BLaER1 treated with 17β-estradiol and CSF1 and Interleukin-3, amounts not matched to agents 10 nM and 100 nM (cell line): ENCODE measurements at regions not wholly inside any gene's neighbourhood (a gene's known extent, or its start where the extent isn't known, plus 50 kb on each side); places are given as distances from the start of the nearest gene placed in this dataset.

ENCODE experiments used
- H3K27ac ChIP-seq, 11 experiments: shearing (Covaris generic); formaldehyde crosslinking; 2 replicates each; pipeline ENCODE4 v1.8.1; 2022
- H3K27me3 ChIP-seq, 11 experiments: shearing (Covaris generic); formaldehyde crosslinking; 2 replicates each; pipeline ENCODE4 v1.8.1; 2022
- H3K36me3 ChIP-seq, 11 experiments: shearing (Covaris generic); formaldehyde crosslinking; 2 replicates each; pipeline ENCODE4 v1.8.1; 2022
- H3K4me1 ChIP-seq, 10 experiments: shearing (Covaris generic); formaldehyde crosslinking; 2 replicates each; pipeline ENCODE4 v1.8.1; 2022
- H3K4me2 ChIP-seq, 11 experiments: shearing (Covaris generic); formaldehyde crosslinking; 2 replicates each; pipeline ENCODE4 v1.8.1; 2022
- H3K4me3 ChIP-seq, 10 experiments: shearing (Covaris generic); formaldehyde crosslinking; 2 replicates each; pipeline ENCODE4 v1.8.1; 2022
- H3K9ac ChIP-seq, 11 experiments: shearing (Covaris generic); formaldehyde crosslinking; 2 replicates each; pipeline ENCODE4 v1.8.1; 2022
- H3K9me3 ChIP-seq, 11 experiments: shearing (Covaris generic); formaldehyde crosslinking; replicated peaks in 1 of 11; 2 replicates each; pipeline ENCODE4 v1.8.1; 2022
- H4K20me1 ChIP-seq, 11 experiments: shearing (Covaris generic); formaldehyde crosslinking; 2 replicates each; pipeline ENCODE4 v1.8.1; 2022
- Cebpa-rat ChIP-seq, 11 experiments: shearing (Covaris generic); IDR thresholded peaks; 2 replicates each; pipeline ENCODE4 v1.8.1; 2022

GRCh38 chr1:78224861-78225552, 179.2 kb downstream of the GIPC2 start:
- no peaks in the 10 kb centered on the region for H3K4me1 ChIP-seq
- H3K36me3 ChIP-seq, result no peaks in the 10 kb centered on the region
- H3K4me2 ChIP-seq, result no peak overlapping the region
- no peaks in the 10 kb centered on the region for H3K27me3 ChIP-seq
- no peak overlapping the region for H3K27ac ChIP-seq
- no peak overlapping the region for H3K4me3 ChIP-seq
- peaks cover 9 to 19% (median 13%) of the 10 kb centered on the region in 11 experiments; a peak in 20 of 22 replicates for H3K9me3 ChIP-seq
- TF ChIP-seq Cebpa-rat (IDR thresholded peaks at IDR 0.05), result no peak
- no peaks in the 10 kb centered on the region for H4K20me1 ChIP-seq
- H3K9ac ChIP-seq, result no peak overlapping the region

GRCh38 chr1:78226784-78227183, 181.0 kb downstream of the GIPC2 start:
- no peaks in the 10 kb centered on the region for H3K4me1 ChIP-seq
- H3K9ac ChIP-seq, result no peak overlapping the region
- no peak for TF ChIP-seq Cebpa-rat (IDR thresholded peaks at IDR 0.05)
- peaks cover 9 to 19% (median 13%) of the 10 kb centered on the region in 11 experiments; a peak in 20 of 22 replicates for H3K9me3 ChIP-seq
- no peaks in the 10 kb centered on the region for H4K20me1 ChIP-seq
- no peak overlapping the region for H3K4me3 ChIP-seq
- no peaks in the 10 kb centered on the region for H3K36me3 ChIP-seq
- no peak overlapping the region for H3K4me2 ChIP-seq
- no peaks in the 10 kb centered on the region for H3K27me3 ChIP-seq
- H3K27ac ChIP-seq, result no peak overlapping the region

DNA sequence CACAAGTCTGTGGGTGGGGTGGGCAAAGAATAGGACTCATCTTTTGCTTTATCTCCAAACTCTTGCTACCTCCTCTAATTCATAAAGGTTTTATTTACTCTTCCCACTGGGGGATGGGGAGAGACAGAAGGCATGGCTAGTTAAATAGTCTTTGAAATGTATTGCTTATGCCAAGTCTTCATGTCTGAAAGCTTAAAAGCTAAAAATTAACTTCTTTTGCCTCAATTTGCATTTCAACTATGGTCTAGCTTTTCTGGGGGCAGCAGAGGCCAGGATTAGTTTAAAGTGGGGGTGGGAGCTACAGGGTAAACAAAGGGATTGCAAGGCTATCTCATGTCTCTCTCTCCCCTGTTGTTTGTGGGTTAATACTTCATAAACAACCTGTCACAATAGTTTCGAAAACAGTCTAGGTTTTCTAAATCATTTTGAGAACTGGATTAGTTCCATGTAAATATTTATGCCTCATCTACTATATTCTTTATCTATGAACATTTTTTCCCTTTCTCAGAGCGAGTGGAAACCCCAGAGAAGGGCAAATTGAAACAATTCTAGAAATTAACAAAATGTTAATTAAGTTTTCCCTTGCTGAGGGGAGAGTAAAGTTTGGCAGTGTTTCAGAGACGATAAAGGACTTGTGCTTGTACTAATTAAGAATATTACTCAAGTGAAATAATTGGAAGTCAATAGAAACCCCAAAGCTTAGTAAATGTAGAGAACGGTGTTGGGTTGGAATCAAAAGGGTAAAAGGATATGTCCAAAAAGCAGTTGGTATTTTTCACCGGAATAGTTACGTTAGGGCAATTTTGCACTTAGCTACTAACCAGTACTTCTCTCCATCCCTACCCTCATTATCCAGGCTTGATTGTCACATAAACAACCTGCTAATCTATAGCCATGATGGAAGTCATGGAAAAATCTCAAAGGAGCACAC, 182.2 kb downstream of the GIPC2 start:
- no peak overlapping the region for H3K4me2 ChIP-seq
- peaks cover 9 to 19% (median 13%) of the 10 kb centered on the region in 11 experiments; a peak in 20 of 22 replicates for H3K9me3 ChIP-seq
- no peaks in the 10 kb centered on the region for H4K20me1 ChIP-seq
- no peaks in the 10 kb centered on the region for H3K27me3 ChIP-seq
- no peak overlapping the region for H3K27ac ChIP-seq
- no peaks in the 10 kb centered on the region for H3K4me1 ChIP-seq
- no peak overlapping the region for H3K9ac ChIP-seq
- no peak overlapping the region for H3K4me3 ChIP-seq
- no peak for TF ChIP-seq Cebpa-rat (IDR thresholded peaks at IDR 0.05)
- no peaks in the 10 kb centered on the region for H3K36me3 ChIP-seq

DNA sequence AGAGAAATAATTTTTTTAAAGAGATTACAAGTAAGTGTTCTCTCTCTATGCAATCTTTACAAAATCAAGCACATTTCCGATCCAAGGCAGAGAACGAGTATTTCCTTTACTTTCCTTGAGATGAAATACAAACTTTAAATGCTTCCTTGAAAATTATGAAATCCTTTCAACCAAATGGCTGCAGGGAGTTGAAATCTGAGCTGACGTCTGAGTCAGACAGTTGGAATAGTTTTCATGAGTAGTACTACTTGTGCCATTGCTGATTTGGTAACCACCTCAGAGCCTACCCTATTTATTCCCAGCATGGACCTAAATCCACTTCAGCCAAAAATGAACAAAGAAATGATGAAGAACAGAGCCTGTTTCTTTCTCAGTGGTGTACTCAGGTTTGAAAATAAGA, 183.6 kb downstream of the GIPC2 start:
- no peaks in the 10 kb centered on the region for H3K4me1 ChIP-seq
- TF ChIP-seq Cebpa-rat (IDR thresholded peaks at IDR 0.05), result no peak
- H3K9ac ChIP-seq, result no peak overlapping the region
- no peaks in the 10 kb centered on the region for H3K36me3 ChIP-seq
- no peak overlapping the region for H3K27ac ChIP-seq
- H3K4me3 ChIP-seq, result no peak overlapping the region
- peaks cover 9 to 19% (median 13%) of the 10 kb centered on the region in 11 experiments; a peak in 20 of 22 replicates for H3K9me3 ChIP-seq
- no peak overlapping the region for H3K4me2 ChIP-seq
- no peaks in the 10 kb centered on the region for H4K20me1 ChIP-seq
- no peaks in the 10 kb centered on the region for H3K27me3 ChIP-seq

GRCh38 chr1:78231477-78231876, 185.7 kb downstream of the GIPC2 start:
- TF ChIP-seq Cebpa-rat (IDR thresholded peaks at IDR 0.05), result no peak
- H3K9ac ChIP-seq, result no peak overlapping the region
- H3K36me3 ChIP-seq, result no peaks in the 10 kb centered on the region
- H3K9me3 ChIP-seq, result peaks cover 8 to 15% (median 12%) of the 10 kb centered on the region in 11 experiments; a peak in 20 of 22 replicates
- H3K27ac ChIP-seq, result no peak overlapping the region
- no peak overlapping the region for H3K4me2 ChIP-seq
- H3K4me1 ChIP-seq, result no peaks in the 10 kb centered on the region
- no peaks in the 10 kb centered on the region for H3K27me3 ChIP-seq
- no peak overlapping the region for H3K4me3 ChIP-seq
- H4K20me1 ChIP-seq, result no peaks in the 10 kb centered on the region

DNA sequence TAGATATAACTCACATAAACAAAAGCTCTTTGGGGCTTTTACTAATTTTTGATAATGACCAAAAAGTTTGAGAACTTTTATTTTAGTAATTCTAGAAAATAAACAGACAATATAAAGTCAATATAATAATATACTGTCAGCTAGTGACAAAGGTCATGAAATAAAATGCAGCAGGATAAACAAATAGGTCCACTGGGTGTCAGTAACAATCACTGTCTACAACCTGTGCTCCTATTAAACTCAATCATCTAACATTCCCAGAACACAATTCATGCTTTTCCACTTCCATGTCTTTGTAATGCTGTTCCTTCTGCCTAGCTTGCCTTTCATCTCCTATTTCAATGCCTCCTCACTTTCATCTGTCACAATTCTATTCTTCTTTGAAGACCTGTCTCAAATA, 186.1 kb downstream of the GIPC2 start:
- H3K4me3 ChIP-seq, result no peak overlapping the region
- no peaks in the 10 kb centered on the region for H3K27me3 ChIP-seq
- no peaks in the 10 kb centered on the region for H4K20me1 ChIP-seq
- no peak overlapping the region for H3K4me2 ChIP-seq
- H3K4me1 ChIP-seq, result no peaks in the 10 kb centered on the region
- H3K36me3 ChIP-seq, result no peaks in the 10 kb centered on the region
- no peak overlapping the region for H3K27ac ChIP-seq
- no peak overlapping the region for H3K9ac ChIP-seq
- H3K9me3 ChIP-seq, result peaks cover 4 to 11% (median 8%) of the 10 kb centered on the region in 11 experiments; a peak in 20 of 22 replicates
- no peak for TF ChIP-seq Cebpa-rat (IDR thresholded peaks at IDR 0.05)

DNA sequence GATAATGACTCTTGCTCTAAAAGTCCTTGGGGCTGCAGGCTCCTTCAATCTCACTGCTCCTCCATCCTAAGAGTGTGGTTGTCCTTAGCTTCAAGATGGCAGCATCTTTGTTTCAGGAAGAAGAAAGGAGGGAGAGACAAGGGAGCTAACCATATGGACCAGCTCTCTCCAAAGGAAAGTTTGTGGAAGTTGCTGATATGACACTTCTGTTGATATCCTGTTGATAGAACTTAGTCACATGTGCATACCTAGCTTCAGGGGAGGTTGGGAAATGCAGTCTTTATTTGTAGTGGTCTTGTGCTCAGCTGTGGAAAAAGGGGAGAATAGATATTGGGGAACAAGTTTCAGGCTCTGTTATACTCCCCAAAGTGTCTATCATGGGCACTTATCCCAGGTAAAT, 186.9 kb downstream of the GIPC2 start:
- no peak for TF ChIP-seq Cebpa-rat (IDR thresholded peaks at IDR 0.05)
- Histone ChIP-seq H3K4me2 (no peak overlapping the region), H3K4me3 (no peak overlapping the region), H3K4me1 (no peaks in the 10 kb centered on the region), H3K36me3 (no peaks in the 10 kb centered on the region), H3K27ac (no peak overlapping the region), H3K9ac (no peak overlapping the region), H3K9me3 (peaks cover 0 to 3% (median under 1%) of the 10 kb centered on the region in 11 experiments; a peak in 10 of 22 replicates), H3K27me3 (no peaks in the 10 kb centered on the region), H4K20me1 (no peaks in the 10 kb centered on the region)

DNA sequence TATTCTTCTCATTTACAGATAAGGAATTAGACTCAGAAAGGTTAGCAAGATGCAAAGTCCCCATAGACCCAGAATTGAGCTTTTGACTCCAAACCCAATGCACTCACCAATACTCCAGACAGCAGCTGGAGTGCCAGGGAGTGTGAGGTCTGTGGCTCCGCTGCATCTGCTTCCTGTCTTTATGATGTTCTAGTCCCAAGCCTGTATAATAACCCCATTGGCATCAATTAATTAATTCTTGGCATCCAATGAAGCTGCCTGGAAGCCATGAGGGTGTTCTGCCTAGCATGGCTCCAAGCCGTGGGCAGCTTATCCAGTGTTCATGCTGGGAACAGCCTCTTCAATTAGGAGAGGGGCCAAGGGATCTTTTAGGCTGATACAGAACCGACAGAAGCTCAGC, 188.7 kb downstream of the GIPC2 start:
- Histone ChIP-seq H3K4me1 (no peaks in the 10 kb centered on the region), H3K27ac (no peak overlapping the region), H3K4me2 (no peak overlapping the region), H3K27me3 (no peaks in the 10 kb centered on the region), H3K9me3 (peaks cover 0 to 6% (median 0%) of the 10 kb centered on the region in 11 experiments; a peak in 1 of 22 replicates), H3K36me3 (no peaks in the 10 kb centered on the region), H4K20me1 (no peaks in the 10 kb centered on the region), H3K9ac (no peak overlapping the region), H3K4me3 (no peak overlapping the region)
- no peak for TF ChIP-seq Cebpa-rat (IDR thresholded peaks at IDR 0.05)

DNA sequence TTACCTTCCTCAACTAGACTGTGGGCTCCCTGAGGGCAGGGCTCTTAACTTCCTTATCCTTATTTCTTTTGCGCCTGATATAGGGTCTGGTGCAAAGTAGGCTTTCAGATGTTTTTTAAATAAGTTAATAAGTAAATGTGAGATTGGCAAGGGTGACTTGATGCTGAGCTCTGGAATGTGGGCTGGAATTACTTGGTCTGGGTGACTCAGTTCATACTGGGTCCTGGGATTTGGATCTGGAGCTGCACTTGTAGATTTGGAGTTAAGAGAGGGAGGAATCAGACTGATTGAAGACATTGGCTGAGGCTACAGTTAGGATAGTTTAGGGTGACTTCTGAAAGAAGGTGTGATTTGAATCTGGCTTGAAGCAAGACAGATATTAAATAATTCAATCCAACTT, 190.9 kb downstream of the GIPC2 start:
- Histone ChIP-seq H3K4me1 (no peaks in the 10 kb centered on the region), H3K9me3 (peaks cover 0 to 6% (median 0%) of the 10 kb centered on the region in 11 experiments; a peak in 2 of 22 replicates), H3K4me3 (no peak overlapping the region), H4K20me1 (no peaks in the 10 kb centered on the region), H3K36me3 (no peaks in the 10 kb centered on the region), H3K4me2 (no peak overlapping the region), H3K27ac (no peak overlapping the region), H3K9ac (no peak overlapping the region), H3K27me3 (no peaks in the 10 kb centered on the region)
- no peak for TF ChIP-seq Cebpa-rat (IDR thresholded peaks at IDR 0.05)
